Suppressor macrophage (primary cell): ENCODE measurements at regions not wholly inside any gene's neighbourhood (a gene's known extent, or its start where the extent isn't known, plus 50 kb on each side); places are given as distances from the start of the nearest gene placed in this dataset.

Experiments
- DNase-seq, 4 experiments: peaks; one replicate each; pipeline ENCODE4 v3.0.0-alpha.2; 2020 to 2022

GRCh38 chr12:91423693-91424050 lies 241.1 kb upstream of the DCN start:
- no peak for DNase-seq

- no peak for DNase-seq
These were observed 240.4 kb upstream of the DCN start for GRCh38 chr12:91422811-91423692.

GRCh38 chr12:91422127-91422526 lies 239.5 kb upstream of the DCN start:
- DNase-seq: no peak

GRCh38 chr12:91419809-91420208 lies 237.2 kb upstream of the DCN start:
- DNase-seq: no peak

GRCh38 chr12:91418221-91419090 lies 235.8 kb upstream of the DCN start:
- DNase-seq: no peak

- DNase-seq: no peak
These were observed 235.0 kb upstream of the DCN start for GRCh38 chr12:91417650-91418049.

- DNase-seq: no peak
These were observed 232.0 kb upstream of the DCN start for GRCh38 chr12:91414636-91415035.

- DNase-seq: no peak
These were observed 231.2 kb upstream of the DCN start for GRCh38 chr12:91413581-91414546.

GRCh38 chr12:91406920-91407341 lies 224.3 kb upstream of the DCN start:
- DNase-seq: peak in 1 of 4 experiments; percentile 2

- DNase-seq: no peak
These were observed 221.8 kb upstream of the DCN start for GRCh38 chr12:91404441-91404840.

GRCh38 chr12:91401190-91401589 lies 218.6 kb upstream of the DCN start:
- DNase-seq: no peak

GRCh38 chr12:91400271-91400670 lies 217.7 kb upstream of the DCN start:
- peak in 2 of 4 experiments; percentile 2 for DNase-seq

- no peak for DNase-seq
These were observed 215.4 kb upstream of the DCN start for GRCh38 chr12:91397866-91398532.

- DNase-seq: no peak
These were observed 213.7 kb upstream of the DCN start for GRCh38 chr12:91396293-91396692.

- no peak for DNase-seq
These were observed 213.1 kb upstream of the DCN start for GRCh38 chr12:91395628-91396135.

GRCh38 chr12:91394903-91395302 lies 212.3 kb upstream of the DCN start:
- no peak for DNase-seq

GRCh38 chr12:91388573-91388972 lies 206.0 kb upstream of the DCN start:
- DNase-seq: no peak

- no peak for DNase-seq
These were observed 205.0 kb upstream of the DCN start for GRCh38 chr12:91387461-91388134.

- DNase-seq: peak; percentile 3 to 66 (median 34)
These were observed 202.2 kb upstream of the DCN start for GRCh38 chr12:91384806-91385205.

GRCh38 chr12:91384366-91384765 lies 201.7 kb upstream of the DCN start:
- no peak for DNase-seq

- DNase-seq: no peak
These were observed 200.5 kb upstream of the DCN start for GRCh38 chr12:91383099-91383498.
